Prostate gland (tissue), 2 donors: ENCODE measurements at regions not wholly inside any gene's neighbourhood (a gene's known extent, or its start where the extent isn't known, plus 50 kb on each side); places are given as distances from the start of the nearest gene placed in this dataset.

Experiments
- DNase-seq: peaks from one replicate; pipeline ENCODE4 v3.0.0-alpha.2; 2019; ENCODE audit warnings: low spot score
- H3K27ac ChIP-seq, 2 donors: fragments of 200-600 bp; sonication (generic); 2 replicates each; pipeline ENCODE4 v1.5.1; 2017 to 2019
- H3K27me3 ChIP-seq: fragments of 200-600 bp; sonication (generic); replicated peaks from 2 replicates; pipeline ENCODE4 v1.5.1; 2019; ENCODE audit not compliant: insufficient read depth
- H3K36me3 ChIP-seq, 2 donors: fragments of 200-600 bp; sonication (generic); 1 replicate in 1 of 2; 2 replicates in 1 of 2; pipeline versions ENCODE4 v1.5.1 to v1.8.1; 2017 to 2019
- H3K4me1 ChIP-seq: fragments of 200-600 bp; sonication (generic); replicated peaks from 2 replicates; pipeline ENCODE4 v1.5.1; 2019
- H3K4me3 ChIP-seq, 2 donors: fragments of 200-600 bp; sonication (generic); 2 replicates each; pipeline ENCODE4 v1.5.1; 2017 to 2019
- H3K9me3 ChIP-seq: fragments of 200-600 bp; sonication (generic); 2 replicates; pipeline ENCODE4 v1.5.1; 2017
- CTCF ChIP-seq, 4 experiments: fragments of 200-600 bp in 2 of 4; fragments of 450-650 bp in 2 of 4; sonication (generic) in 2 of 4; IDR thresholded peaks; 1 replicate in 3 of 4; 2 replicates in 1 of 4; pipeline ENCODE4 v1.5.1; 2016 to 2019; ENCODE audit warnings: antibody characterized with exemption in 4 of 4, mild to moderate bottlenecking in 2 of 4, moderate library complexity in 2 of 4
- POLR2A ChIP-seq: fragments of 450-650 bp; IDR thresholded peaks from one replicate; pipeline ENCODE4 v1.6.1; 2016; ENCODE audit warnings: antibody characterized with exemption, mild to moderate bottlenecking
- POLR2AphosphoS5 ChIP-seq: sonication (generic); formaldehyde crosslinking; IDR thresholded peaks from one replicate; pipeline ENCODE4 v1.6.1; 2017; ENCODE audit warnings: antibody characterized with exemption
- WGBS: methylation state at CpG from one replicate; pipeline ENCODE4 v1.1.5; 2018; 5-methylcytosine and 5-hydroxymethylcytosine counted together
- intact Hi-C: fragments of 100-400 bp; cut with DNase I; formaldehyde crosslinking; loops from one replicate; pipeline ENCODE4 v1.14.2; 2022

- H3K4me3 ChIP-seq: no peak overlapping the region
- no peaks in the 10 kb centered on the region for H3K27me3 ChIP-seq
- intact Hi-C loops: no loop called here
- no peak overlapping the region for H3K27ac ChIP-seq
- no peaks in the 10 kb centered on the region for H3K4me1 ChIP-seq
- no peaks in the 10 kb centered on the region for H3K9me3 ChIP-seq
- WGBS: 88% methylated on average over 5 of the region's 5 CpGs
- no peak for TF ChIP-seq POLR2AphosphoS5
- no peak for TF ChIP-seq POLR2A
- no peaks in the 10 kb centered on the region for H3K36me3 ChIP-seq
- no peak for DNase-seq
Measured at GRCh38 chr6:119536666-119537065, 187.1 kb upstream of the MAN1A1 start.

GRCh38 chr6:119535332-119535731 lies 185.8 kb upstream of the MAN1A1 start:
- TF ChIP-seq POLR2A: no peak
- TF ChIP-seq POLR2AphosphoS5: no peak
- TF ChIP-seq CTCF (IDR thresholded peaks at IDR 0.05): no peak
- intact Hi-C loops: no loop called here
- no peaks in the 10 kb centered on the region for H3K4me1 ChIP-seq
- no peaks in the 10 kb centered on the region for H3K36me3 ChIP-seq
- DNase-seq: no peak
- no peak overlapping the region for H3K27ac ChIP-seq
- H3K4me3 ChIP-seq: no peak overlapping the region
- no peaks in the 10 kb centered on the region for H3K9me3 ChIP-seq
- 94% methylated on average over 1 of the region's 1 CpG for WGBS
- no peaks in the 10 kb centered on the region for H3K27me3 ChIP-seq

- intact Hi-C loops: no loop called here
- H3K27me3 ChIP-seq: no peaks in the 10 kb centered on the region
- H3K9me3 ChIP-seq: no peaks in the 10 kb centered on the region
- WGBS: 27% methylated on average over 5 of the region's 5 CpGs
- TF ChIP-seq POLR2A (no peak), CTCF (IDR thresholded peaks at IDR 0.05) (no peak), POLR2AphosphoS5 (no peak)
- DNase-seq: no peak
- H3K27ac ChIP-seq: no peak overlapping the region
- no peaks in the 10 kb centered on the region for H3K4me1 ChIP-seq
- no peaks in the 10 kb centered on the region for H3K36me3 ChIP-seq
- H3K4me3 ChIP-seq: no peak overlapping the region
Measured at GRCh38 chr6:119533603-119534279, 184.2 kb upstream of the MAN1A1 start.

- intact Hi-C loops: no loop called here
- 42% methylated on average over 2 of the region's 2 CpGs for WGBS
- H3K9me3 ChIP-seq: no peaks in the 10 kb centered on the region
- no peak for TF ChIP-seq POLR2AphosphoS5
- TF ChIP-seq POLR2A: no peak
- TF ChIP-seq CTCF (IDR thresholded peaks at IDR 0.05): no peak
- H3K27ac ChIP-seq: no peak overlapping the region
- H3K36me3 ChIP-seq: no peaks in the 10 kb centered on the region
- H3K27me3 ChIP-seq: no peaks in the 10 kb centered on the region
- no peak overlapping the region for H3K4me3 ChIP-seq
- DNase-seq: no peak
- no peaks in the 10 kb centered on the region for H3K4me1 ChIP-seq
Measured at GRCh38 chr6:119527231-119527578, 177.6 kb upstream of the MAN1A1 start.

GRCh38 chr6:119526561-119527230 lies 177.1 kb upstream of the MAN1A1 start:
- 84% methylated on average over 7 of the region's 7 CpGs for WGBS
- no peak for TF ChIP-seq POLR2AphosphoS5
- TF ChIP-seq POLR2A: no peak
- no peak for TF ChIP-seq CTCF (IDR thresholded peaks at IDR 0.05)
- H3K27ac ChIP-seq: no peak overlapping the region
- intact Hi-C loops: no loop called here
- no peaks in the 10 kb centered on the region for H3K9me3 ChIP-seq
- H3K27me3 ChIP-seq: no peaks in the 10 kb centered on the region
- H3K4me1 ChIP-seq: no peaks in the 10 kb centered on the region
- H3K4me3 ChIP-seq: no peak overlapping the region
- no peaks in the 10 kb centered on the region for H3K36me3 ChIP-seq
- DNase-seq: no peak
